Spinal cord (tissue), 1 donor: ENCODE measurements at regions not wholly inside any gene's neighbourhood (a gene's known extent, or its start where the extent isn't known, plus 50 kb on each side); places are given as distances from the start of the nearest gene placed in this dataset. TPM values are rescaled to one million over a fixed set of nuclear protein-coding genes. Genes with fewer than 3 reads are reported as not detected.

Experiments
- small RNA-seq: library from RNA; depleted of rRNA; stranded (forward); fragments of <200 nt; gene quantifications from one replicate; pipeline ENCODE3, GENCODE V24; 2014; ENCODE audit warnings: low replicate concordance

Small RNA genes lying in the stretch of these regions (small RNA-seq; reads per million reads assigned to genes)
- not detected for gene HMGN2P28
